HG02840 (cell line): ENCODE measurements at regions not wholly inside any gene's neighbourhood (a gene's known extent, or its start where the extent isn't known, plus 50 kb on each side); places are given as distances from the start of the nearest gene placed in this dataset.

Source experiments
- ATAC-seq: cut with Tn5 transposase; IDR thresholded peaks from one replicate; pipeline ENCODE4 v1.9.1; 2021; ENCODE audit warnings: mild to moderate bottlenecking, moderate library complexity, moderate number of reproducible peaks; ENCODE audit not compliant: unreplicated experiment, low FRiP score

GRCh38 chr9:86663905-86664304, 283.4 kb downstream of the GAS1 start:
- no peak for ATAC-seq

- ATAC-seq: no peak
Measured at GRCh38 chr9:86662890-86663468, 284.3 kb downstream of the GAS1 start.

GRCh38 chr9:86660146-86660943, 287.0 kb downstream of the GAS1 start:
- ATAC-seq: no peak

- ATAC-seq: no peak
Measured at GRCh38 chr9:86659413-86660046, 287.8 kb downstream of the GAS1 start.

GRCh38 chr9:86655147-86655546, 292.2 kb downstream of the GAS1 start:
- no peak for ATAC-seq

- no peak for ATAC-seq
Measured at GRCh38 chr9:86653466-86653865, 293.8 kb downstream of the GAS1 start.

GRCh38 chr9:86652736-86653135, 294.6 kb downstream of the GAS1 start:
- ATAC-seq: no peak

- no peak for ATAC-seq
Measured at GRCh38 chr9:86649913-86650312, 295.7 kb upstream of the TUT7 start.

GRCh38 chr9:86648828-86649170, 294.6 kb upstream of the TUT7 start:
- ATAC-seq: no peak

GRCh38 chr9:86648156-86648827, 294.1 kb upstream of the TUT7 start:
- no peak for ATAC-seq

- no peak for ATAC-seq
Measured at GRCh38 chr9:86645303-86645702, 291.1 kb upstream of the TUT7 start.

GRCh38 chr9:86644675-86645034, 290.4 kb upstream of the TUT7 start:
- no peak for ATAC-seq

GRCh38 chr9:86643946-86644674, 289.9 kb upstream of the TUT7 start:
- ATAC-seq: no peak

GRCh38 chr9:86642721-86643120, 288.5 kb upstream of the TUT7 start:
- ATAC-seq: no peak

- no peak for ATAC-seq
Measured at GRCh38 chr9:86641970-86642369, 287.8 kb upstream of the TUT7 start.

- ATAC-seq: no peak
Measured at GRCh38 chr9:86639899-86640379, 285.7 kb upstream of the TUT7 start.

GRCh38 chr9:86639287-86639686, 285.1 kb upstream of the TUT7 start:
- no peak for ATAC-seq

GRCh38 chr9:86638109-86638508, 283.9 kb upstream of the TUT7 start:
- ATAC-seq: no peak

GRCh38 chr9:86637515-86637914, 283.3 kb upstream of the TUT7 start:
- no peak for ATAC-seq

GRCh38 chr9:86636519-86636918, 282.3 kb upstream of the TUT7 start:
- ATAC-seq: no peak

- no peak for ATAC-seq
Measured at GRCh38 chr9:86636038-86636437, 281.8 kb upstream of the TUT7 start.
